Activated CD8-positive, alpha-beta T cell treated with anti-CD3 and anti-CD28 coated beads for 36 hours (primary cell): ENCODE measurements at regions not wholly inside any gene's neighbourhood (a gene's known extent, or its start where the extent isn't known, plus 50 kb on each side); places are given as distances from the start of the nearest gene placed in this dataset.

Experiments
- ATAC-seq: fragments of 200-7000 bp; cut with Tn5 transposase; one replicate; pipeline ENCODE4 v1.10.0; 2021; ENCODE audit warnings: mild to moderate bottlenecking, moderate library complexity
- CTCF ChIA-PET: fragments of 350-600 bp; sonication (Branson Sonifier 250); formaldehyde crosslinking; loops from one replicate; lab custom pipeline; 2021; ENCODE audit warnings: antibody characterized with exemption; lab: Charles Lee
- POLR2A ChIA-PET: fragments of 350-600 bp; sonication (Branson Sonifier 250); formaldehyde crosslinking; loops from one replicate; lab custom pipeline; 2021; ENCODE audit warnings: antibody characterized with exemption; lab: Charles Lee
- DNase-seq: peaks from one replicate; pipeline ENCODE4 v3.0.0-alpha.2; 2020
- H3K27ac Mint-ChIP-seq: one replicate; pipeline ENCODE4 v1.8.0; 2021; ENCODE audit warnings: mild to moderate bottlenecking, mixed read lengths
- H3K27me3 Mint-ChIP-seq: one replicate; pipeline ENCODE4 v1.8.0; 2021; ENCODE audit warnings: mixed read lengths
- H3K36me3 Mint-ChIP-seq: one replicate; pipeline ENCODE4 v1.8.0; 2021; ENCODE audit warnings: low read depth, mixed read lengths
- H3K4me1 Mint-ChIP-seq: one replicate; pipeline ENCODE4 v1.8.0; 2021; ENCODE audit warnings: low read depth, mixed read lengths
- H3K4me3 Mint-ChIP-seq: one replicate; pipeline ENCODE4 v1.8.0; 2021; ENCODE audit warnings: mild to moderate bottlenecking, moderate library complexity, mixed read lengths
- H3K9me3 Mint-ChIP-seq: one replicate; pipeline ENCODE4 v1.8.0; 2021; ENCODE audit warnings: mixed read lengths
- CTCF ChIP-seq: fragments of 200-600 bp; IDR thresholded peaks from one replicate; pipeline ENCODE4 v1.8.0; 2022; ENCODE audit warnings: antibody characterized with exemption, mild to moderate bottlenecking
- intact Hi-C: fragments of 100-400 bp; cut with micrococcal nuclease; formaldehyde crosslinking; loops from one replicate; pipeline ENCODE4 v1.10.0; 2022

DNA sequence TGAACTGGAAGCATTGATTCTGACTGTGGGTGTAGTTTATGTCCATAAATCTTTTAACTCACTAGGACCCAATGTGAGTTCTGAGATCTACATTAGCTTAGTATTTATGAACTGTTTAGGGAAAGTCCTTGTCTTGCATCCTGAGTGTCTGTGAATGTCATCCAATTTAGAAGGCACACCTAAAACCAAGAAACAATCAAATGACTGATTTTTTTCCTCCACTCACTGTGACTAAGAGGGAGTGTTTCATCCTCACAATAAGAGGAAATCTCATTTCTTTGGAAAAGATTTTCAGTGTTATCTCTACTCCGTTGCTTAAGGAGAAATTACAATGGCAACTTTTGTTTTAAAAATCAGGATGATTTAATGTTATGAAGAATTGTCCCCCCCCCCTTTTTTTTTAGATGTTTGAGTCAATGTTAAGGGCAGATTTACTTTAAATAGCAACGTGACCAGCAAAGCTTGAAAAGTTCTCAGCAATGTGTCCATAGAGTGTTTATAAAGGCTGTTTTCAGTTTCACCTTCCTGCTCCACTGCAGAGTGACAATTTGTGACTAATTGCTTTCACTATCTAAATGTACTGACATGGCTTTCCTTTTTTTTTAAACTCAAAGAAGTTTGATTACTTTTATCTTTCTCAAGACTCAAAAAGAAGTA lies 173.0 kb downstream of the SPCS3 start:
- Mint-ChIP-seq H3K27ac (no peak overlapping the region), H3K9me3 (no peaks in the 10 kb centered on the region), H3K4me1 (peaks cover 3% of the 10 kb centered on the region), H3K4me3 (no peak overlapping the region), H3K27me3 (no peaks in the 10 kb centered on the region), H3K36me3 (no peaks in the 10 kb centered on the region)
- ChIA-PET CTCF (no interaction called here), POLR2A (no interaction called here)
- ATAC-seq: peak; percentile 61
- intact Hi-C loops: no loop called here
- no peak for TF ChIP-seq CTCF
- DNase-seq: no peak

DNA sequence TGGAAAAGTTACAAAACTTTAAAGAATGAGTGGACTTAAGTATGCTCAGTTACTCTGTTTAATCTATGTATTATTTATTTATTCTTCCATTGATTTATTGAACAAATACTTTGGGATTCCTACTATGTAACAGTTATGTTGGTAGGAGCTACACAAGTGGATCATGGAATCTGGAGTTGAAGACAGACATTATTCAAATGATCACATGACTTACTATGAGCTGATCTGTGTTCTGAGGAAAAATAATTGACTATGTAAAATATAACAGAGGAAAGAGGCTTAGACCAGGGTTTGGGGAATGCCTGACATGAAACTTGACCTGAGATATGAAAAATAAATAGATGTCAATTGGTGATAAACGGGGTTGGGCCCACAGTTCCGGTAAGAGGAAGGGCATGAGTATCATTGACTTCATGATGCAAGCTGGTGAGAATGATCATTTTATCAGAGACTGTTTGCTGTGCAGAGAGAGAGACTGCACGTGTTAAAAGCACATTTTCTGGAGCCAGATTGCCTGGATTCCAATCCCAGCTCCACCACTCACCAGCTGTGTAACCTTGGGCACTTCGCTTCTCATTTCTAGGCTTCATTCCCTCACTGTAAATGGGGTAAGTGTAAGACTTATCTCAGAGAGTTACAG lies 179.0 kb downstream of the SPCS3 start:
- DNase-seq (no peak), ATAC-seq (no peak)
- Mint-ChIP-seq H3K9me3 (no peaks in the 10 kb centered on the region), H3K27ac (no peak overlapping the region), H3K4me3 (no peak overlapping the region), H3K36me3 (no peaks in the 10 kb centered on the region), H3K27me3 (no peaks in the 10 kb centered on the region), H3K4me1 (no peaks in the 10 kb centered on the region)
- no peak for TF ChIP-seq CTCF
- ChIA-PET POLR2A (no interaction called here), CTCF (no interaction called here)
- intact Hi-C loops: no loop called here

- intact Hi-C loops: no loop called here
- no peaks in the 10 kb centered on the region for H3K9me3 Mint-ChIP-seq
- ChIA-PET CTCF (no interaction called here), POLR2A (no interaction called here)
- no peaks in the 10 kb centered on the region for H3K4me1 Mint-ChIP-seq
- ATAC-seq: no peak
- DNase-seq: no peak
- no peak overlapping the region for H3K27ac Mint-ChIP-seq
- no peak for TF ChIP-seq CTCF
- no peaks in the 10 kb centered on the region for H3K36me3 Mint-ChIP-seq
- H3K27me3 Mint-ChIP-seq: no peaks in the 10 kb centered on the region
- H3K4me3 Mint-ChIP-seq: no peak overlapping the region
These were observed 179.8 kb downstream of the SPCS3 start for GRCh38 chr4:176499518-176499917.

- POLR2A ChIA-PET: no interaction called here
- H3K36me3 Mint-ChIP-seq: no peaks in the 10 kb centered on the region
- DNase-seq (no peak), ATAC-seq (no peak)
- no peaks in the 10 kb centered on the region for H3K9me3 Mint-ChIP-seq
- H3K4me3 Mint-ChIP-seq: no peak overlapping the region
- H3K27me3 Mint-ChIP-seq: no peaks in the 10 kb centered on the region
- H3K4me1 Mint-ChIP-seq: no peaks in the 10 kb centered on the region
- no peak for TF ChIP-seq CTCF
- intact Hi-C loops: no loop called here
- H3K27ac Mint-ChIP-seq: no peak overlapping the region
- CTCF ChIA-PET: no interaction called here
These were observed 181.1 kb downstream of the SPCS3 start for GRCh38 chr4:176500894-176501293.

GRCh38 chr4:176504118-176504517 lies 184.4 kb downstream of the SPCS3 start:
- ChIA-PET CTCF (no interaction called here), POLR2A (no interaction called here)
- H3K4me1 Mint-ChIP-seq: no peaks in the 10 kb centered on the region
- H3K27me3 Mint-ChIP-seq: no peaks in the 10 kb centered on the region
- no peaks in the 10 kb centered on the region for H3K9me3 Mint-ChIP-seq
- DNase-seq (no peak), ATAC-seq (no peak)
- H3K36me3 Mint-ChIP-seq: no peaks in the 10 kb centered on the region
- H3K4me3 Mint-ChIP-seq: no peak overlapping the region
- intact Hi-C loops: no loop called here
- TF ChIP-seq CTCF: no peak
- no peak overlapping the region for H3K27ac Mint-ChIP-seq
